H1 (cell line): ENCODE measurements at regions not wholly inside any gene's neighbourhood (a gene's known extent, or its start where the extent isn't known, plus 50 kb on each side); places are given as distances from the start of the nearest gene placed in this dataset.
A peak's percentile ranks its signal among the peaks of the same experiment; 100 is the strongest.

ENCODE experiments used
- CTCF ChIA-PET: fragments of 300-600 bp; sonication (Branson Sonifier 250); formaldehyde crosslinking; loops from one replicate; lab custom pipeline; 2021; ENCODE audit not compliant: partially characterized antibody; lab: Charles Lee
- POLR2A ChIA-PET: fragments of 300-600 bp; sonication (Branson Sonifier 250); formaldehyde crosslinking; loops from one replicate; lab custom pipeline; 2021; ENCODE audit warnings: inconsistent platforms; ENCODE audit not compliant: partially characterized antibody; lab: Charles Lee
- DNase-seq, 2 experiments: peaks; one replicate each; pipeline versions ENCODE4 v3.0.0 to v3.0.0-alpha.2; 2010 to 2022; ENCODE audit warnings: low spot score in 2 of 2, low read depth in 1 of 2, mixed read lengths in 1 of 2
- FAIRE-seq: peaks from 2 replicates; lab custom pipeline; 2011; peaks lifted over from hg19 to GRCh38; lab: Jason Lieb, UNC
- H2AFZ ChIP-seq: 2 replicates; pipeline ENCODE4 v1.8.1; 2012; ENCODE audit warnings: low read length, inconsistent platforms
- H2AK5ac ChIP-seq: 2 replicates; pipeline ENCODE4 v1.6.1; 2013; ENCODE audit warnings: low read depth, low read length
- H2BK120ac ChIP-seq: replicated peaks from 2 replicates; pipeline ENCODE3; 2013; ENCODE audit warnings: low read depth, low read length, inconsistent platforms
- H2BK12ac ChIP-seq: 2 replicates; pipeline ENCODE4 v1.6.1; 2013; ENCODE audit warnings: low read depth, low read length
- H2BK15ac ChIP-seq: 2 replicates; pipeline ENCODE4 v1.6.1; 2013; ENCODE audit warnings: low read length
- H2BK20ac ChIP-seq: 2 replicates; pipeline ENCODE4 v1.6.1; 2013; ENCODE audit warnings: low read length
- H2BK5ac ChIP-seq: 2 replicates; pipeline ENCODE4 v1.6.1; 2013; ENCODE audit warnings: low read depth, low read length
- H3K14ac ChIP-seq: 2 replicates; pipeline ENCODE4 v1.6.1; 2013; ENCODE audit warnings: inconsistent platforms; ENCODE audit not compliant: insufficient read length
- H3K18ac ChIP-seq: 2 replicates; pipeline ENCODE4 v1.6.1; 2013; ENCODE audit warnings: low read length; ENCODE audit errors: extremely low read depth
- H3K23ac ChIP-seq: 2 replicates; pipeline ENCODE4 v1.6.1; 2013; ENCODE audit warnings: inconsistent platforms; ENCODE audit not compliant: insufficient read length
- H3K23me2 ChIP-seq: 2 replicates; pipeline ENCODE4 v1.6.1; 2013; ENCODE audit warnings: low read depth, low read length
- H3K27ac ChIP-seq: 2 replicates; pipeline ENCODE4 v1.6.1; 2011; ENCODE audit warnings: low read depth, low read length, inconsistent platforms
- H3K27me3 ChIP-seq, 4 experiments: replicated peaks in 1 of 4; 1 replicate in 1 of 4; 2 replicates in 3 of 4; pipeline versions ENCODE4 v1.6.1 to v1.8.1; 2011 to 2013; ENCODE audit warnings: low read length in 3 of 4, mild to moderate bottlenecking in 3 of 4, inconsistent platforms in 2 of 4, mixed read lengths in 2 of 4, moderate library complexity in 1 of 4; ENCODE audit not compliant: control insufficient read depth in 3 of 4, insufficient read depth in 3 of 4; ENCODE audit errors: extremely low read depth in 1 of 4
- H3K36me3 ChIP-seq, 4 experiments: 2 replicates each; pipeline versions ENCODE4 v1.6.1 to v1.8.1; 2011 to 2013; ENCODE audit warnings: mild to moderate bottlenecking in 4 of 4, low read length in 3 of 4, moderate library complexity in 2 of 4, control low read depth in 1 of 4, inconsistent platforms in 1 of 4; ENCODE audit not compliant: insufficient read depth in 4 of 4, control insufficient read depth in 2 of 4
- H3K4ac ChIP-seq: replicated peaks from 2 replicates; pipeline ENCODE3; 2013; ENCODE audit warnings: low read length, low read depth, mixed read lengths, inconsistent platforms; ENCODE audit not compliant: insufficient read length
- H3K4me1 ChIP-seq, 4 experiments: replicated peaks in 1 of 4; 1 replicate in 1 of 4; 2 replicates in 3 of 4; pipeline versions ENCODE4 v1.6.1 to v1.8.1; 2011 to 2013; ENCODE audit warnings: low read length in 3 of 4, inconsistent platforms in 2 of 4, mixed read lengths in 1 of 4; ENCODE audit not compliant: insufficient read depth in 4 of 4, control insufficient read depth in 3 of 4
- H3K4me2 ChIP-seq, 2 experiments: 2 replicates each; pipeline versions ENCODE4 v1.6.1 to v1.8.1; 2011 to 2013; ENCODE audit warnings: low read depth in 2 of 2, low read length in 2 of 2, control low read depth in 1 of 2, inconsistent platforms in 1 of 2, mild to moderate bottlenecking in 1 of 2; ENCODE audit not compliant: insufficient read depth in 1 of 2
- H3K4me3 ChIP-seq, 4 experiments: fragments of 200-600, 300-600 bp in 1 of 4; sonication (generic), shearing (Covaris generic), sonication (Bioruptor Twin) in 1 of 4; 2 replicates each; pipeline versions ENCODE4 v1.5.1 to v1.8.1; 2011 to 2016; ENCODE audit warnings: low read length in 4 of 4, low read depth in 3 of 4, control low read depth in 2 of 4, inconsistent platforms in 2 of 4, mild to moderate bottlenecking in 2 of 4, mixed read lengths in 1 of 4, moderate library complexity in 1 of 4; ENCODE audit not compliant: insufficient read depth in 2 of 4; ENCODE audit errors: extremely low read depth in 1 of 4
- H3K56ac ChIP-seq: replicated peaks from 2 replicates; pipeline ENCODE3; 2013; ENCODE audit warnings: low read depth, mild to moderate bottlenecking, mixed read lengths, low read length, inconsistent platforms; ENCODE audit not compliant: insufficient read length
- H3K79me1 ChIP-seq: 2 replicates; pipeline ENCODE4 v1.6.1; 2013; ENCODE audit warnings: low read depth, low read length, control low read depth
- H3K79me2 ChIP-seq, 2 experiments: 2 replicates each; pipeline versions ENCODE4 v1.6.1 to v1.8.1; 2012 to 2013; ENCODE audit warnings: low read length in 2 of 2, mild to moderate bottlenecking in 2 of 2, inconsistent platforms in 1 of 2; ENCODE audit not compliant: insufficient read depth in 2 of 2, control insufficient read depth in 1 of 2
- H3K9ac ChIP-seq, 4 experiments: replicated peaks in 1 of 4; 1 replicate in 1 of 4; 2 replicates in 3 of 4; pipeline versions ENCODE4 v1.6.1 to v1.8.1; 2011 to 2013; ENCODE audit warnings: low read depth in 3 of 4, low read length in 3 of 4, control low read depth in 2 of 4, mild to moderate bottlenecking in 2 of 4, moderate library complexity in 2 of 4, inconsistent platforms in 1 of 4; ENCODE audit errors: extremely low read depth in 1 of 4
- H3K9me3 ChIP-seq, 2 experiments: 2 replicates each; pipeline versions ENCODE4 v1.6.1 to v1.8.1; 2012 to 2013; ENCODE audit warnings: mild to moderate bottlenecking in 2 of 2, moderate library complexity in 2 of 2, control low read depth in 1 of 2, inconsistent platforms in 1 of 2, low read depth in 1 of 2, low read length in 1 of 2, mixed read lengths in 1 of 2; ENCODE audit not compliant: insufficient read depth in 2 of 2
- H4K20me1 ChIP-seq, 2 experiments: replicated peaks in 1 of 2; 2 replicates each; pipeline versions ENCODE3 to v1.8.1; 2011 to 2013; ENCODE audit warnings: inconsistent platforms in 2 of 2, low read length in 2 of 2, mild to moderate bottlenecking in 1 of 2; ENCODE audit not compliant: insufficient read depth in 2 of 2, control insufficient read depth in 1 of 2
- H4K5ac ChIP-seq: 2 replicates; pipeline ENCODE4 v1.6.1; 2013; ENCODE audit warnings: low read length, low read depth, mixed read lengths, inconsistent platforms; ENCODE audit not compliant: insufficient read length
- H4K8ac ChIP-seq: 2 replicates; pipeline ENCODE4 v1.8.0; 2013; ENCODE audit warnings: mild to moderate bottlenecking, moderate library complexity, low read length, inconsistent platforms; ENCODE audit not compliant: insufficient read depth; ENCODE audit errors: extremely low read depth
- H4K91ac ChIP-seq: replicated peaks from 2 replicates; pipeline ENCODE3; 2013; ENCODE audit warnings: low read length, mixed read lengths, inconsistent platforms; ENCODE audit not compliant: insufficient read length
- CTCF ChIP-seq, 3 experiments: IDR thresholded peaks; 1 replicate in 2 of 3; 2 replicates in 1 of 3; pipeline versions ENCODE4 v1.5.1 to v1.6.1; 2011; ENCODE audit warnings: low read length in 3 of 3, mild to moderate bottlenecking in 3 of 3, inconsistent platforms in 2 of 3, low read depth in 1 of 3, moderate library complexity in 1 of 3; ENCODE audit not compliant: insufficient read depth in 1 of 3; ENCODE audit errors: control extremely low read depth in 1 of 3
- RAD21 ChIP-seq, 2 experiments: IDR thresholded peaks in 1 of 2; conservative IDR thresholded peaks in 1 of 2; 2 replicates each; pipeline ENCODE4 v1.6.1; 2011; ENCODE audit warnings: low read depth in 2 of 2, low read length in 2 of 2, improper control_type of control experiment in 1 of 2, inconsistent platforms in 1 of 2, mild to moderate bottlenecking in 1 of 2, moderate library complexity in 1 of 2
- RBBP5 ChIP-seq: IDR thresholded peaks from 2 replicates; pipeline ENCODE4 v1.7.1; 2012; ENCODE audit warnings: low read depth, mild to moderate bottlenecking, inconsistent platforms, low read length, moderate library complexity, borderline replicate concordance
- SP4 ChIP-seq: IDR thresholded peaks from 2 replicates; pipeline ENCODE4 v1.6.1; 2012; ENCODE audit warnings: low read length, inconsistent platforms
- WGBS, 2 experiments: shearing (Covaris generic) in 1 of 2; methylation state at CpG; one replicate each; pipeline versions ENCODE4 v1.1.6 to v1.1.7; 2013 to 2015; ENCODE audit warnings: low lambda C conversion rate in 2 of 2, mixed read lengths in 2 of 2, inconsistent platforms in 1 of 2, low coverage in 1 of 2, missing lambda C conversion rate in 1 of 2; ENCODE audit not compliant: insufficient replicate concordance in 2 of 2, insufficient coverage in 1 of 2, insufficient read length in 1 of 2; ENCODE audit errors: extremely low coverage in 1 of 2, missing lambda C conversion rate in 1 of 2; 5-methylcytosine and 5-hydroxymethylcytosine counted together

DNA sequence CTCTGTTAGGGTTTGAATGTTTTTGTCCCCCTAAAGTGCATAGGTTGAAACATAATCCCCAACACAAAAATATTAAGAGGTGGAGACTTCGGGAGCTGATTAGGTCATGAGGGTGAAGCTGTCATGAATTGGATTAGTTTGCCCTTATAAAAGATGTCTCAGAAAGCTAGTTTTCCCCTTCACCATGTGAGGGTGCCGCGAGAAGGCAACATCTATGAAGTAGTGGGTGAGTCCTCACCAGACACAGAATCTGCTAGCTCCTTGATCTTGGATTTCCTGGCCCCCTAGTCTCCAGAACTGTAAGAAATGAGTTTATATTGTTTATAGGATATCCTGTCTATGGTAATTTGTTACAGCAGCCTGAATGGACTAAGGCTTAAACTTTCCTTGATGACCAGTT lies 301.5 kb upstream of the ATP2B1 start:
- Histone ChIP-seq H3K79me2 (no peaks in the 10 kb centered on the region), H3K23ac (no peak overlapping the region), H3K79me1 (no peaks in the 10 kb centered on the region), H2BK15ac (no peak overlapping the region), H3K9ac (no peak overlapping the region), H2BK12ac (no peak overlapping the region), H3K14ac (no peak overlapping the region), H3K27me3 (no peaks in the 10 kb centered on the region), H3K4ac (no peak overlapping the region), H4K5ac (no peak overlapping the region), H3K23me2 (no peaks in the 10 kb centered on the region), H4K8ac (no peak overlapping the region), H4K20me1 (no peaks in the 10 kb centered on the region), H4K91ac (no peak overlapping the region), H3K27ac (no peak overlapping the region), H2BK5ac (no peak overlapping the region), H2BK120ac (no peak overlapping the region), H3K18ac (no peak overlapping the region), H2AK5ac (no peak overlapping the region), H3K9me3 (no peaks in the 10 kb centered on the region), H3K56ac (no peak overlapping the region), H3K4me3 (no peak overlapping the region), H3K4me1 (no peaks in the 10 kb centered on the region), H2AFZ (no peak overlapping the region), H2BK20ac (no peak overlapping the region), H3K4me2 (no peak overlapping the region), H3K36me3 (no peaks in the 10 kb centered on the region)
- POLR2A ChIA-PET: no interaction called here
- CTCF ChIA-PET: interaction anchor here (0.6 to 2.9 kb wide), 9 partner anchors 10 to 933 kb away, joined by 3 to 9 read pairs (median 3); no protein-coding TSS in a partner anchor
- DNase-seq (no peak), FAIRE-seq (no peak)
- WGBS, 2 experiments: 88% methylated on average over 3 of the region's 3 CpGs; no CpG with 5 or more reads in 1 of the 2 experiments
- TF ChIP-seq RBBP5: no peak
- peak in 1 of 3 experiments; percentile 16; a peak in 1 of 4 replicates for TF ChIP-seq CTCF (IDR thresholded peaks at IDR 0.05; ENCODE audit: control extremely low read depth in 1 of 3, insufficient read depth in 1 of 3, low read depth in 1 of 3, low read length in 3 of 3)
- no peak for TF ChIP-seq SP4
- TF ChIP-seq RAD21 (IDR thresholded peaks at IDR 0.05 in 1 of 2, conservative IDR thresholded peaks at IDR 0.05 in 1 of 2; ENCODE audit: low read depth in 2 of 2, low read length in 2 of 2): peak; percentile 48 to 55
